GM13977 (cell line): ENCODE measurements at regions not wholly inside any gene's neighbourhood (a gene's known extent, or its start where the extent isn't known, plus 50 kb on each side); places are given as distances from the start of the nearest gene placed in this dataset.

Experiments used
- DNase-seq: peaks from one replicate; pipeline ENCODE4 v3.0.0; 2012; ENCODE audit warnings: low spot score
- in situ Hi-C: fragments of 300-500 bp; cut with MboI; formaldehyde crosslinking; loops from one replicate; pipeline ENCODE4 v1.12.0; 2022; ENCODE audit warnings: low sequenced_read_pairs, low pct_unique_long_range_greater_than_20kb, mixed read lengths, inconsistent platforms; ENCODE audit not compliant: unreplicated experiment
- TF ChIP-seq, protein P1 (sequence below): IDR thresholded peaks from 2 replicates; pipeline ENCODE4 v1.5.1; 2012; ENCODE audit warnings: mild to moderate bottlenecking, control low read depth; ENCODE audit not compliant: insufficient read depth; ENCODE audit errors: extremely low read depth, missing control alignments

DNA sequence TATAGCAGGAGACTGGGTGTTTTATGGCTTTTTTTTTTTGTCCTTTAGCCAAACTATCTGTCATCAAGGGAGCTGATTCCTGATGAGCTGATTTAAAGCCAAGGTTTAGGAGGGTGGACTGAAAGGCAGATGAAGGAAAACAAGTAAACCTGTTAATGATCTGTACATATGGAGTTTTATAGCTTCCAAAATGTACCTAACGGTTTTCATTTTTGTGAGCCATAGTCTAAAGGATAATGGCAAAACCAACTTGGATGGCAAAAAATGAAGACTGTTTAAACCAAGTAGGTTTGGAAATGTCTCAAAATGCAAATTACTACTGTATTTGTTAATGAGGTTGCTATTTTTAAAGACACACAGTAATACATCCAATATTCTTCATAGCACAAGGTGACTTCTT is 281.5 kb downstream of the YTHDC2 start:
- no peak for DNase-seq
- TF ChIP-seq, protein P1, sequence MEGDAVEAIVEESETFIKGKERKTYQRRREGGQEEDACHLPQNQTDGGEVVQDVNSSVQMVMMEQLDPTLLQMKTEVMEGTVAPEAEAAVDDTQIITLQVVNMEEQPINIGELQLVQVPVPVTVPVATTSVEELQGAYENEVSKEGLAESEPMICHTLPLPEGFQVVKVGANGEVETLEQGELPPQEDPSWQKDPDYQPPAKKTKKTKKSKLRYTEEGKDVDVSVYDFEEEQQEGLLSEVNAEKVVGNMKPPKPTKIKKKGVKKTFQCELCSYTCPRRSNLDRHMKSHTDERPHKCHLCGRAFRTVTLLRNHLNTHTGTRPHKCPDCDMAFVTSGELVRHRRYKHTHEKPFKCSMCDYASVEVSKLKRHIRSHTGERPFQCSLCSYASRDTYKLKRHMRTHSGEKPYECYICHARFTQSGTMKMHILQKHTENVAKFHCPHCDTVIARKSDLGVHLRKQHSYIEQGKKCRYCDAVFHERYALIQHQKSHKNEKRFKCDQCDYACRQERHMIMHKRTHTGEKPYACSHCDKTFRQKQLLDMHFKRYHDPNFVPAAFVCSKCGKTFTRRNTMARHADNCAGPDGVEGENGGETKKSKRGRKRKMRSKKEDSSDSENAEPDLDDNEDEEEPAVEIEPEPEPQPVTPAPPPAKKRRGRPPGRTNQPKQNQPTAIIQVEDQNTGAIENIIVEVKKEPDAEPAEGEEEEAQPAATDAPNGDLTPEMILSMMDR = no peak
- in situ Hi-C loops = no loop called here

GRCh38 chr5:113800686-113801085 is 287.2 kb downstream of the YTHDC2 start:
- DNase-seq = no peak
- in situ Hi-C loops = no loop called here
- TF ChIP-seq, protein P1 = no peak

- in situ Hi-C loops = no loop called here
- no peak for DNase-seq
- TF ChIP-seq, protein P1 = no peak
Observed at GRCh38 chr5:113804264-113804663, 290.8 kb downstream of the YTHDC2 start.

- TF ChIP-seq, protein P1 = no peak
- no peak for DNase-seq
- in situ Hi-C loops = no loop called here
Observed at GRCh38 chr5:113804943-113805342, 291.4 kb downstream of the YTHDC2 start.

- in situ Hi-C loops = no loop called here
- DNase-seq = no peak
Observed at GRCh38 chr5:113806250-113806649, 292.8 kb downstream of the YTHDC2 start.

DNA sequence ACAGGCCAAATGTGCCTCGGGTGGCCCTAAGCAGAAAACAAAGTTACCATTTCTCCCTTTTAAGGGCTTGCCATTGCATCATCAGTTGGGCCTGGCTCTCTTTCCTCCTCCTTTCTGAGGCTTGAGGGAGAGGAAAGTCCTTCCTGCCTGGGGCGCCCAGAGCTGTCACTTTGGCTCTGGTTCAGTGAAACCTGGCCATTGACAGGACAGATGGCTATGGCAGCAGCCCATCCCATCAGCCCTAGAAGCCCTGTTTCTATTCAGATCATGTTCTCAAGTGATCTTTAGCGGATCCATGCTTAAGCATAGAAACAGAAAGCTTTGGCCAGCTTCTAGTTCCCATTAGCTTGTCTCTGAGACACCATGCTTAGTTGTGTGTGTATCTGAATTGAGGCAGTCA is 293.4 kb downstream of the YTHDC2 start:
- in situ Hi-C loops = no loop called here
- no peak for DNase-seq
- TF ChIP-seq, protein P1 = no peak

More at GRCh38 chr5:113806250-113806649, 292.8 kb downstream of the YTHDC2 start:
- TF ChIP-seq, protein P1 = no peak
